Caco-2 (cell line): ENCODE measurements at regions not wholly inside any gene's neighbourhood (a gene's known extent, or its start where the extent isn't known, plus 50 kb on each side); places are given as distances from the start of the nearest gene placed in this dataset.
A peak's percentile ranks its signal among the peaks of the same experiment; 100 is the strongest.

Source experiments
- BruUV-seq: library from RNA; stranded (reverse); fragments of 400-500 nt; replicated peaks from 2 replicates; lab custom pipeline; 2021; lab: Mats Ljungman, UMichigan
- CTCF ChIA-PET: fragments of 300-600 bp; sonication (Branson Sonifier 250); formaldehyde crosslinking; loops from one replicate; lab custom pipeline; 2022; ENCODE audit warnings: antibody characterized with exemption; lab: Charles Lee
- POLR2A ChIA-PET: fragments of 300-600 bp; sonication (Branson Sonifier 250); formaldehyde crosslinking; loops from one replicate; lab custom pipeline; 2022; ENCODE audit warnings: antibody characterized with exemption; lab: Charles Lee
- DNase-seq, 2 experiments: peaks; one replicate each; pipeline versions ENCODE4 v3.0.0 to v3.0.0-alpha.2; 2020 to 2022
- H3K27me3 ChIP-seq: replicated peaks from 2 replicates; pipeline ENCODE4 v1.6.0; 2011; ENCODE audit warnings: low read length; ENCODE audit not compliant: control insufficient read depth, insufficient read depth
- H3K36me3 ChIP-seq: 2 replicates; pipeline ENCODE4 v1.5.1; 2011; ENCODE audit warnings: low read length; ENCODE audit not compliant: control insufficient read depth, insufficient read depth
- H3K4me1 ChIP-seq: fragments of 250-450 bp; sonication (Bioruptor Pico); 2 replicates; pipeline ENCODE4 v1.5.1; 2020; ENCODE audit warnings: mild to moderate bottlenecking
- H3K4me3 ChIP-seq: 2 replicates; pipeline ENCODE4 v1.5.1; 2011; ENCODE audit warnings: low read depth, mild to moderate bottlenecking, control low read depth, low read length
- H3K9me3 ChIP-seq: fragments of 250-450 bp; sonication (Bioruptor Pico); 2 replicates; pipeline ENCODE4 v1.5.1; 2020; ENCODE audit warnings: mild to moderate bottlenecking, moderate library complexity
- H3K27ac Mint-ChIP-seq: one replicate; pipeline ENCODE4 v1.8.0; 2022; ENCODE audit warnings: mixed read lengths; ENCODE audit not compliant: unreplicated experiment
- H3K27me3 Mint-ChIP-seq: one replicate; pipeline ENCODE4 v1.8.0; 2022; ENCODE audit warnings: mixed read lengths; ENCODE audit not compliant: insufficient read depth, unreplicated experiment
- H3K36me3 Mint-ChIP-seq: one replicate; pipeline ENCODE4 v1.8.0; 2022; ENCODE audit warnings: mild to moderate bottlenecking, mixed read lengths; ENCODE audit not compliant: insufficient read depth, unreplicated experiment
- H3K4me1 Mint-ChIP-seq: one replicate; pipeline ENCODE4 v1.8.0; 2022; ENCODE audit warnings: low read depth, mixed read lengths; ENCODE audit not compliant: unreplicated experiment
- H3K4me3 Mint-ChIP-seq: one replicate; pipeline ENCODE4 v1.8.0; 2022; ENCODE audit warnings: mild to moderate bottlenecking, moderate library complexity, mixed read lengths; ENCODE audit not compliant: unreplicated experiment
- H3K9me3 Mint-ChIP-seq: one replicate; pipeline ENCODE4 v1.8.0; 2022; ENCODE audit warnings: mixed read lengths; ENCODE audit not compliant: unreplicated experiment
- CTCF ChIP-seq, 2 experiments: fragments of 200-600 bp in 1 of 2; IDR thresholded peaks; 1 replicate in 1 of 2; 2 replicates in 1 of 2; pipeline versions ENCODE4 v1.5.1 to v1.8.0; 2011 to 2022; ENCODE audit warnings: antibody characterized with exemption in 1 of 2, control low read depth in 1 of 2, inconsistent platforms in 1 of 2, low read depth in 1 of 2, low read length in 1 of 2, mild to moderate bottlenecking in 1 of 2, moderate library complexity in 1 of 2; ENCODE audit not compliant: insufficient read depth in 1 of 2, severe bottlenecking in 1 of 2, unreplicated experiment in 1 of 2
- intact Hi-C: fragments of 100-400 bp; cut with micrococcal nuclease; formaldehyde crosslinking; loops from one replicate; pipeline ENCODE4 v1.10.0; 2022; ENCODE audit not compliant: unreplicated experiment

DNA sequence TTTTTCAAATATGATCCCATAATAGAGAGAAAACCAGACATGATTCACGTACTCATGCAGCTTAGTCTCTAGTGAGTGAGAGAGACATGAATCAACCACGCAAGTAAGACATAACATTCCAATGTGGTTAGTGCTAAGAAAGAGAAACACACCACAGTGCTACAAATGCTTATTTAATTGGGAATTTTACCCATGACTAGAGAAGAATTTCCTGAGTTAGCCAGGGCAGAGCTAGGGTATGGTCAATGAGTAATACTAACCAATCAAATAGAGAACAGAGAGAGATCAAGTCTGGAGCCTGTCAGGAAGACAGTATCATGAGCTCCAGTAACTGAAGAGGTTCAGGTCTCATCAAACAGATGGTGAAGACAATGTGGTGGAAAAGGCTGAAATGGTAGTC, 495.2 kb downstream of the PDGFC start:
- Mint-ChIP-seq H3K4me1 (no peaks in the 10 kb centered on the region), H3K27me3 (no peaks in the 10 kb centered on the region), H3K27ac (no peak overlapping the region), H3K4me3 (no peak overlapping the region), H3K36me3 (no peaks in the 10 kb centered on the region), H3K9me3 (no peaks in the 10 kb centered on the region)
- ChIA-PET CTCF (interaction anchor here (1.9 kb wide), 1 partner anchor 569 kb away, joined by 12 read pairs; no protein-coding TSS in a partner anchor), POLR2A (no interaction called here)
- H3K4me3 ChIP-seq: no peak overlapping the region
- no peak for DNase-seq
- H3K36me3 ChIP-seq: no peaks in the 10 kb centered on the region
- intact Hi-C loops: no loop called here
- no peaks in the 10 kb centered on the region for H3K9me3 ChIP-seq
- no peak for TF ChIP-seq CTCF (IDR thresholded peaks at IDR 0.05; ENCODE audit: insufficient read depth in 1 of 2, low read depth in 1 of 2, low read length in 1 of 2, severe bottlenecking in 1 of 2, unreplicated experiment in 1 of 2)
- no TSS peak for BruUV-seq
- no peaks in the 10 kb centered on the region for H3K4me1 ChIP-seq
- no peaks in the 10 kb centered on the region for H3K27me3 ChIP-seq

DNA sequence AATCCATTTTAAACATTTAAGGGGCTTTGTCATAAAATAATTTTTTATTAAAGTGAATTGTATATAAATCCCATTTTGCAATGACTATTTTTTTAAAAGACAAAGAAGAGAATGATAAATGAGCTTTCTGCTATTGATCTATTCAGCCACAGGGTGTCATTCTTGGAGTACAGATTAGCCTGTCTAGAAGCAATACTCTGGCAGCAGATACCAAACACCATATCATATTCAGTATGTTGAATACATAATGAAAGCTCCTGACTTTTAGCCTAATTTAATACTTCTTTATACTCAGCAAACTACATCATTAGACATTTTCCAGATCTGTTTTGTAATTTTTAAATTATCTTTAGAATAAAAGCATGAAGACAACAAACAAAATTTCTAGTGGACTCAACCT, 496.3 kb downstream of the PDGFC start:
- intact Hi-C loops: loop anchor here (1.0 kb wide), 5 partner anchors 202 to 653 kb away; no protein-coding TSS in a partner anchor
- Histone ChIP-seq H3K4me3 (no peak overlapping the region), H3K36me3 (no peaks in the 10 kb centered on the region), H3K9me3 (no peaks in the 10 kb centered on the region), H3K27me3 (no peaks in the 10 kb centered on the region), H3K4me1 (no peaks in the 10 kb centered on the region)
- no peaks in the 10 kb centered on the region for H3K36me3 Mint-ChIP-seq
- no peaks in the 10 kb centered on the region for H3K9me3 Mint-ChIP-seq
- ChIA-PET POLR2A (no interaction called here), CTCF (interaction anchor here (1.1 to 1.9 kb wide), 4 partner anchors 204 to 570 kb away, joined by 5 to 12 read pairs (median 6); partner anchors contain the start of gene PDGFC)
- H3K27me3 Mint-ChIP-seq: no peaks in the 10 kb centered on the region
- no peak overlapping the region for H3K27ac Mint-ChIP-seq
- H3K4me1 Mint-ChIP-seq: no peaks in the 10 kb centered on the region
- BruUV-seq: no TSS peak
- peak in 1 of 2 experiments; percentile 5 for DNase-seq
- peak; percentile 29 to 46 for TF ChIP-seq CTCF (IDR thresholded peaks at IDR 0.05; ENCODE audit: insufficient read depth in 1 of 2, low read depth in 1 of 2, low read length in 1 of 2, severe bottlenecking in 1 of 2, unreplicated experiment in 1 of 2)
- no peak overlapping the region for H3K4me3 Mint-ChIP-seq

GRCh38 chr4:156473151-156473550, 498.4 kb downstream of the PDGFC start:
- Histone ChIP-seq H3K36me3 (no peaks in the 10 kb centered on the region), H3K4me1 (no peaks in the 10 kb centered on the region), H3K9me3 (no peaks in the 10 kb centered on the region), H3K4me3 (no peak overlapping the region), H3K27me3 (no peaks in the 10 kb centered on the region)
- Mint-ChIP-seq H3K27ac (no peak overlapping the region), H3K36me3 (no peaks in the 10 kb centered on the region), H3K4me1 (no peaks in the 10 kb centered on the region), H3K4me3 (no peak overlapping the region), H3K9me3 (no peaks in the 10 kb centered on the region), H3K27me3 (no peaks in the 10 kb centered on the region)
- no peak for DNase-seq
- ChIA-PET POLR2A (no interaction called here), CTCF (interaction anchor here (1.4 kb wide), 1 partner anchor 573 kb away, joined by 3 read pairs; no protein-coding TSS in a partner anchor)
- intact Hi-C loops: no loop called here
- BruUV-seq: no TSS peak
- TF ChIP-seq CTCF (IDR thresholded peaks at IDR 0.05; ENCODE audit: insufficient read depth in 1 of 2, low read depth in 1 of 2, low read length in 1 of 2, severe bottlenecking in 1 of 2, unreplicated experiment in 1 of 2): no peak
